ENCODE measurements at regions not wholly inside any gene's neighbourhood (a gene's known extent, or its start where the extent isn't known, plus 50 kb on each side); places are given as distances from the start of the nearest gene placed in this dataset.

GRCh38 chr6:44665143-44665542, 277.6 kb downstream of the CDC5L start:
- Histone ChIP-seq H2AFZ (ENCODE audit: low read depth, low read length) (no peak overlapping the region), H3K79me2 (replicated peaks; ENCODE audit: insufficient read depth, low read length) (no peaks in the 10 kb centered on the region), H3K9ac (ENCODE audit: low read length) (no peak overlapping the region), H3K4me3 (ENCODE audit: low read length) (no peak overlapping the region), H3K27ac (ENCODE audit: low read length) (no peak overlapping the region), H3K9me2 (ENCODE audit: insufficient read depth, low read length) (no peaks in the 10 kb centered on the region), H3K9me3 (ENCODE audit: low read length) (no peaks in the 10 kb centered on the region), H3F3A (ENCODE audit: insufficient read depth, low read length, poor library complexity, severe bottlenecking) (no peaks in the 10 kb centered on the region), H3K36me3 (ENCODE audit: insufficient read depth, low read length) (no peaks in the 10 kb centered on the region), H4K20me1 (ENCODE audit: insufficient read depth) (no peaks in the 10 kb centered on the region), H3K27me3 (ENCODE audit: insufficient read depth, low read depth, low read length) (no peaks in the 10 kb centered on the region), H3K4me2 (ENCODE audit: low read length) (no peak overlapping the region)
- no peak for TF ChIP-seq EP300 (conservative IDR thresholded peaks at IDR 0.05; ENCODE audit: poor library complexity, severe bottlenecking)
- no peak for TF ChIP-seq RAD21 (conservative IDR thresholded peaks at IDR 0.05)
- TF ChIP-seq MXI1 (conservative IDR thresholded peaks at IDR 0.05; ENCODE audit: poor library complexity, severe bottlenecking): no peak
- no peak for TF ChIP-seq POLR2AphosphoS5 (IDR thresholded peaks at IDR 0.05)
- TF ChIP-seq REST (IDR thresholded peaks at IDR 0.05; ENCODE audit: borderline replicate concordance): no peak
- no peak for TF ChIP-seq EZH2 (IDR thresholded peaks at IDR 0.05; ENCODE audit: borderline replicate concordance, insufficient read depth, low read length, poor library complexity, severe bottlenecking)
- no peak for TF ChIP-seq CTCF (IDR thresholded peaks at IDR 0.05; ENCODE audit: poor library complexity, severe bottlenecking)
- TF ChIP-seq TAF1 (IDR thresholded peaks at IDR 0.05; ENCODE audit: low read depth): no peak
- TF ChIP-seq SMC3 (conservative IDR thresholded peaks at IDR 0.05; ENCODE audit: poor library complexity): no peak

GRCh38 chr6:44665683-44666082, 278.2 kb downstream of the CDC5L start:
- Histone ChIP-seq H3K27me3 (ENCODE audit: insufficient read depth, low read depth, low read length) (no peaks in the 10 kb centered on the region), H3K4me2 (ENCODE audit: low read length) (no peak overlapping the region)

More at GRCh38 chr6:44665683-44666082, 278.2 kb downstream of the CDC5L start:
- Histone ChIP-seq H3K9me2 (ENCODE audit: insufficient read depth, low read length) (no peaks in the 10 kb centered on the region), H3F3A (ENCODE audit: insufficient read depth, low read length, poor library complexity, severe bottlenecking) (no peaks in the 10 kb centered on the region), H3K79me2 (replicated peaks; ENCODE audit: insufficient read depth, low read length) (no peaks in the 10 kb centered on the region), H4K20me1 (ENCODE audit: insufficient read depth) (no peaks in the 10 kb centered on the region), H3K36me3 (ENCODE audit: insufficient read depth, low read length) (no peaks in the 10 kb centered on the region), H3K9me3 (ENCODE audit: low read length) (no peaks in the 10 kb centered on the region), H3K4me3 (ENCODE audit: low read length) (no peak overlapping the region), H2AFZ (ENCODE audit: low read depth, low read length) (no peak overlapping the region), H3K27ac (ENCODE audit: low read length) (no peak overlapping the region), H3K9ac (ENCODE audit: low read length) (no peak overlapping the region)
- TF ChIP-seq POLR2AphosphoS5 (IDR thresholded peaks at IDR 0.05) (no peak), TAF1 (IDR thresholded peaks at IDR 0.05; ENCODE audit: low read depth) (no peak), EZH2 (IDR thresholded peaks at IDR 0.05; ENCODE audit: borderline replicate concordance, insufficient read depth, low read length, poor library complexity, severe bottlenecking) (no peak), SMC3 (conservative IDR thresholded peaks at IDR 0.05; ENCODE audit: poor library complexity) (no peak), MXI1 (conservative IDR thresholded peaks at IDR 0.05; ENCODE audit: poor library complexity, severe bottlenecking) (no peak), EP300 (conservative IDR thresholded peaks at IDR 0.05; ENCODE audit: poor library complexity, severe bottlenecking) (no peak), RAD21 (conservative IDR thresholded peaks at IDR 0.05) (no peak), REST (IDR thresholded peaks at IDR 0.05; ENCODE audit: borderline replicate concordance) (no peak), CTCF (IDR thresholded peaks at IDR 0.05; ENCODE audit: poor library complexity, severe bottlenecking) (no peak)

Data from neural cell (in vitro differentiated cells).